ENCODE measurements at regions not wholly inside any gene's neighbourhood (a gene's known extent, or its start where the extent isn't known, plus 50 kb on each side); places are given as distances from the start of the nearest gene placed in this dataset.

DNA sequence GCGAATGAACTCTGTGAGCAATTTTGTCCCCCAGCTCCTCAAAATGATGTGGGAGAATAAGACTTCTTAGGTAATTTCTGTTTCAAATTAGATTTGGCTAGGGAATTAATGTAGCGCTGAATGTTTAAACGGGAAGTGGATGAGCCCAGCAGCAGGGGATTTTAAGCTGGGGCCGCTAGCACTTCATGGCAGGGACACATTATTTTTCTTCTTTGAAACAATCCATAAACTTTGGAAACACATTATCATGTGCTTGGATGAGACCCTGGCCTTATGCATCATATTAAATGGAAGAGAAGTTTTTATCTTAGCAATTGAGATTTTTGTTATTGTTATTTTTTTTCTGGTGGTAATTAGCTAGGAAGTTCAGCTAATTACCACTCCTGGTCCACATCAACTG, 74.2 kb upstream of the FUCA2 start:
- Histone ChIP-seq H3K4me1 (ENCODE audit: insufficient read depth, low read length, severe bottlenecking) (no peaks in the 10 kb centered on the region), H3K27me3 (ENCODE audit: insufficient read depth, low read length) (no peaks in the 10 kb centered on the region), H3K9me2 (ENCODE audit: low read depth, low read length) (no peaks in the 10 kb centered on the region), H3F3A (ENCODE audit: insufficient read depth, low read length) (no peaks in the 10 kb centered on the region), H4K20me1 (ENCODE audit: insufficient read depth, low read length) (no peaks in the 10 kb centered on the region), H3K79me2 (ENCODE audit: insufficient read depth, low read length) (no peaks in the 10 kb centered on the region), H3K36me3 (ENCODE audit: insufficient read depth, low read length) (no peaks in the 10 kb centered on the region), H3K9me3 (ENCODE audit: low read length) (no peaks in the 10 kb centered on the region), H3K4me3 (ENCODE audit: low read depth, low read length, poor library complexity, severe bottlenecking) (no peak overlapping the region), H3K4me2 (ENCODE audit: low read length) (no peak overlapping the region), H3K9ac (ENCODE audit: low read length) (no peak overlapping the region), H2AFZ (ENCODE audit: low read length) (no peak overlapping the region), H3K27ac (ENCODE audit: low read depth, low read length, poor library complexity, severe bottlenecking) (no peak overlapping the region)
- TF ChIP-seq EZH2 (IDR thresholded peaks at IDR 0.05; ENCODE audit: borderline replicate concordance, low read length): no peak
- TF ChIP-seq, protein P1, sequence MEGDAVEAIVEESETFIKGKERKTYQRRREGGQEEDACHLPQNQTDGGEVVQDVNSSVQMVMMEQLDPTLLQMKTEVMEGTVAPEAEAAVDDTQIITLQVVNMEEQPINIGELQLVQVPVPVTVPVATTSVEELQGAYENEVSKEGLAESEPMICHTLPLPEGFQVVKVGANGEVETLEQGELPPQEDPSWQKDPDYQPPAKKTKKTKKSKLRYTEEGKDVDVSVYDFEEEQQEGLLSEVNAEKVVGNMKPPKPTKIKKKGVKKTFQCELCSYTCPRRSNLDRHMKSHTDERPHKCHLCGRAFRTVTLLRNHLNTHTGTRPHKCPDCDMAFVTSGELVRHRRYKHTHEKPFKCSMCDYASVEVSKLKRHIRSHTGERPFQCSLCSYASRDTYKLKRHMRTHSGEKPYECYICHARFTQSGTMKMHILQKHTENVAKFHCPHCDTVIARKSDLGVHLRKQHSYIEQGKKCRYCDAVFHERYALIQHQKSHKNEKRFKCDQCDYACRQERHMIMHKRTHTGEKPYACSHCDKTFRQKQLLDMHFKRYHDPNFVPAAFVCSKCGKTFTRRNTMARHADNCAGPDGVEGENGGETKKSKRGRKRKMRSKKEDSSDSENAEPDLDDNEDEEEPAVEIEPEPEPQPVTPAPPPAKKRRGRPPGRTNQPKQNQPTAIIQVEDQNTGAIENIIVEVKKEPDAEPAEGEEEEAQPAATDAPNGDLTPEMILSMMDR (IDR thresholded peaks at IDR 0.05; ENCODE audit: low read length): no peak

DNA sequence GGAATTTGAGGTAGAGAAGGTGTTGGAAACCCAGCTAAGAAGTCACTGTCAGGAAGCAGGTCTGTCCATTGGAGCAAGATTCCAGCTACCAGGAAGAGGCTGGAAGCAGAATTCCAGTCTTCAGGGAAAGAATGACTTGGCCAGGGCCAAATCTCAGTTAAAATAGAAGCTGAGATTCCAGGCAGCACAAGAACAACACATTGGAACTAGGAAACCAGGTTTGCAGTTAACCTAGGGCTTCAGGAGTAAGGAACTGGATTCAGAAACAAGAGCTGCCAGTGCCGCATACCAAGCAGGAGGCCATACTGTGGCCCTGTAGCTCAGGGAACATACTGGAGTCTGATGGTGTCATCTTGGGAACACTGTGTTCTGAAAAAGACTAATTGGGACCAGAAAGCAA, 73.7 kb upstream of the FUCA2 start:
- H3K9ac ChIP-seq (ENCODE audit: low read length): no peak overlapping the region
- no peaks in the 10 kb centered on the region for H3F3A ChIP-seq (ENCODE audit: insufficient read depth, low read length)
- TF ChIP-seq EZH2 (IDR thresholded peaks at IDR 0.05; ENCODE audit: borderline replicate concordance, low read length): no peak
- TF ChIP-seq, protein P1 (IDR thresholded peaks at IDR 0.05; ENCODE audit: low read length): no peak
- H3K36me3 ChIP-seq (ENCODE audit: insufficient read depth, low read length): no peaks in the 10 kb centered on the region
- H3K9me3 ChIP-seq (ENCODE audit: low read length): no peaks in the 10 kb centered on the region
- H2AFZ ChIP-seq (ENCODE audit: low read length): no peak overlapping the region
- H4K20me1 ChIP-seq (ENCODE audit: insufficient read depth, low read length): no peaks in the 10 kb centered on the region
- no peaks in the 10 kb centered on the region for H3K9me2 ChIP-seq (ENCODE audit: low read depth, low read length)
- no peak overlapping the region for H3K4me2 ChIP-seq (ENCODE audit: low read length)
- no peaks in the 10 kb centered on the region for H3K79me2 ChIP-seq (ENCODE audit: insufficient read depth, low read length)
- no peak overlapping the region for H3K27ac ChIP-seq (ENCODE audit: low read depth, low read length, poor library complexity, severe bottlenecking)
- H3K4me3 ChIP-seq (ENCODE audit: low read depth, low read length, poor library complexity, severe bottlenecking): no peak overlapping the region
- H3K4me1 ChIP-seq (ENCODE audit: insufficient read depth, low read length, severe bottlenecking): no peaks in the 10 kb centered on the region
- H3K27me3 ChIP-seq (ENCODE audit: insufficient read depth, low read length): no peaks in the 10 kb centered on the region

DNA sequence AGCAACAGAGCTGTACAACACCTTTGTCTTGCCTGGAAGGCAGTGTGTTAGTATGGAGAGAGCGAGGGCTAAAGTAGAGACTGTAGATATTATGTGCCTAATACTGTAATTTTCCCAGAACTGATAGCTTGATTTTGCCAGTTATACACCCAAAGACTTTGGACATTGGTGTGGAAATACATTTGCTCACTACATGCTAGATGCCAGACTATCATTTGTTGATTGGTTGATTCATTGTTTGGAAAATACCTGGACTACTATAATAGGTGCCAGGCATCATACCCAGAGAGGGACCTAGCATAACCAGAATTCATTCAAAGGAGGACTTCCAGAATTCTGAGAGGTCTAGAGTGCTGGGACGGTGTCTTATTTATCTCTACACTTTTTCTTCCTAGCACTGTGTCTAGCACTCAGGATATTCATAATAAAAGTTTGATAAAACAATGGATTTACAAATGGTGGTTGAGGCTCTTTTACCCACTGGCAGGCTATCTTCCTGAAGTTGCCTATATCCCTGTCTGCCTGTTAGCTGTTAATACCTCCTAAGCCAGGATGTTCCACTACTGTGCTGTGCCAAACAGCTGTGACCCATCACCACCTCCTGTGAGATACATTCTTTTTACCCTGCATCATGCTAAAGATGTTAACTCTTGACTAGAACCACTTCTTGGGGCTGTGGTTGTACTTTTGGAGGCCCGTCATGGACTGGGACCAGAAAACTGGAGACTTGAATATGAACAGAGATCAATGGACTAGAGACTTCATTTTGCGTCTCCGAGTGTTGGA, 72.2 kb upstream of the FUCA2 start:
- Histone ChIP-seq H3K9ac (ENCODE audit: low read length) (no peak overlapping the region), H4K20me1 (ENCODE audit: insufficient read depth, low read length) (no peaks in the 10 kb centered on the region), H3K9me3 (ENCODE audit: low read length) (no peaks in the 10 kb centered on the region), H3K9me2 (ENCODE audit: low read depth, low read length) (no peaks in the 10 kb centered on the region), H3F3A (ENCODE audit: insufficient read depth, low read length) (no peaks in the 10 kb centered on the region), H2AFZ (ENCODE audit: low read length) (no peak overlapping the region), H3K79me2 (ENCODE audit: insufficient read depth, low read length) (no peaks in the 10 kb centered on the region), H3K4me3 (ENCODE audit: low read depth, low read length, poor library complexity, severe bottlenecking) (no peak overlapping the region), H3K4me2 (ENCODE audit: low read length) (no peak overlapping the region), H3K36me3 (ENCODE audit: insufficient read depth, low read length) (no peaks in the 10 kb centered on the region), H3K4me1 (ENCODE audit: insufficient read depth, low read length, severe bottlenecking) (no peaks in the 10 kb centered on the region), H3K27me3 (ENCODE audit: insufficient read depth, low read length) (no peaks in the 10 kb centered on the region), H3K27ac (ENCODE audit: low read depth, low read length, poor library complexity, severe bottlenecking) (no peak overlapping the region)
- TF ChIP-seq, protein P1 (IDR thresholded peaks at IDR 0.05; ENCODE audit: low read length): no peak
- TF ChIP-seq EZH2 (IDR thresholded peaks at IDR 0.05; ENCODE audit: borderline replicate concordance, low read length): no peak
